ENCODE measurements at regions not wholly inside any gene's neighbourhood (a gene's known extent, or its start where the extent isn't known, plus 50 kb on each side); places are given as distances from the start of the nearest gene placed in this dataset.
"Not testable (repeated sequence)": the region's sequence is repeated elsewhere in the genome, so short reads cannot be mapped to it uniquely, and the experiment has no call there.

DNA sequence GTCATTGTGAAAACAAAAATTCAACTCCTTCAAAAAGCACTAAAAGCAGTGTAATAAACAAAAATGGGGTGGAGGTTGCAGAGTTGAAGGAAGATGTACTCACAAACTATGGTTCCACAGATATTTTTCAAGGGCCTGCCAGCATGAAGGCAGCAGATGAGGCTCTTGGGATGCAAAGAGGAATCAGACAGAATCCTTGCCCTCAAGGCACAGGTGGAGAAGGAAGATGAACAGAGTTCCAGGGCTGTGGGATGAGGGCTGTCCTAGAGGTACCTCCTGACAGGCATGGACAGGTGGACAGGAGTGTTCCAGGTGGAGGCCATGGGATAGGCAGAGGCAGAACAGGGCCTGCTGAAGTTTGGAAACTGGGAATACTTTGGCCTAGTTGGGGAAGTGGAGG, 140.5 kb upstream of the ANKH start:
- no peak for FAIRE-seq

DNA sequence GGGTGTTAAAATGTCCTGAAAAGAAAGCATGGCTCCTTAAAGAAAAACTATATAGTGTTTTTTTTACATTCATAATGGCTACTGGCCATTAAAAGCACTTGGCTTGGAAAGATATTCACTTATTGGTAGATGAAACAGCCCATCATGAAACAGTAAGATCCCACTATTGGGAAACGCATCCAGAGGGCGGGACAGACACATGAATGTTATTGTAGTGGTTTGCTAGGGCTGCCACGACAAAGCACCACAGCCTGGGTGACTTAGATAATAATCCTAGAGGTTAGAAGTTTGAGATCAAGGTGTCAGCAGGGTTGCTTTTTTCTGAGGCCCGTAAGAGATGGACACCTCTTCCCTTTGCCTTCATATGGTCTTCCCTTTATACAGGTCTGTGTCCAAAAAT, 139.4 kb upstream of the ANKH start:
- no peak for FAIRE-seq

DNA sequence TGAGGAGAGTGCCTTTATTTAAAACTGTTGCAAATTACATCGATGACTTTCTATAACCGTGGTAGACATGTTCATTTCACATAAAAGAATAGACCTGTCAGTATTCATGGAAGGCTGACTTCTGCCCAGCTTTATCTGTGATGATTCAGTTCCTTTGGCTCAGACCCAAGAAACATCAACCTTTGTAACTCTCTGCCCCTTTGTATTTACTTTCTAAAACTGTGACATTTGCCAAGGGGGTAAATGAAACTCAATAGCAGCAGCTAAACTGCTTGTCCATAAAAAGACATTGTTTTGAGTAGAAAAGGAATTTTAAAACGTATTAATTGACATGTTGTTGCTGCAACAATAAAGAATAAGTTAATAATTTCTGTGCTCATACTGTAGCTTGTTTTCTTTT, 137.8 kb upstream of the ANKH start:
- FAIRE-seq, result peak; percentile 98

DNA sequence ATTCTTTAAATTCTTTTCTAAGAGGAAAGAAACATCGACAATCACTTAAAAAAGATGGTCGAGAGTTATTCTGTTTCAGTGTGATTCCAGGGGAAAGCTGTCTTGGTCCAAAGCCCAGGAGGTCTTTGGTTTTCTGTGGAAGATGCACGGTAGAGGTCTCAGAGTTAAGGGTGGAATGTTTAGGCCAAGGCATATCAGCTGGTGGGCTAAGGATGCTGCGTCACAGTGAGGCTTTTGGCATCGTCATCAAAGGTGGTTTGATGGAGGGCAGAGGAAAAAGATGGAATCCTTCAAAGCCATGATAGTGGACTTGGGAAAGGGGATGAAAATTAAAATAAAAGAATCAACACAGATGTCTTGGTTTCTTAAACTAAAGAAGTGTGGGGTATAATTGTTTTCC, 137.3 kb upstream of the ANKH start:
- no peak for FAIRE-seq

DNA sequence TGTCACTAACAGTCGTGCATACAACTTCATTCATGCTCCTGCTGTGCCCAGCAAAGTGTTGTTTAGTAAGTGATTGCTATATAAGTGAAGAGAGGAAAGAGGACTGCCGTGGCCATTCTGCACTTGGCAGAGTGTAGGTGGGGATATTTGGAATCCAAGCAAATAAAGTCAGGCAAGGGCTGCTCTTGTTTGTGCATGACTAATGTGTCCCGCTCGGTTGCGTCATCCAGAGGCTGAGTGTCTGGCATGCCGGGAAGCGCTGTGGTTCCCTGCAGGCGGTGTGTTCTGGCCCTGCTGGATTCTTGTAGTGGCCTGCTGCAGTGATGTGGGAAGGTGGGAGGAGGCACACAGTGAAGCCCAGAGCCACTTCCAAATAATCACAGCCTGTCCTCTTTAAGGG, 136.9 kb upstream of the ANKH start:
- no peak for FAIRE-seq

DNA sequence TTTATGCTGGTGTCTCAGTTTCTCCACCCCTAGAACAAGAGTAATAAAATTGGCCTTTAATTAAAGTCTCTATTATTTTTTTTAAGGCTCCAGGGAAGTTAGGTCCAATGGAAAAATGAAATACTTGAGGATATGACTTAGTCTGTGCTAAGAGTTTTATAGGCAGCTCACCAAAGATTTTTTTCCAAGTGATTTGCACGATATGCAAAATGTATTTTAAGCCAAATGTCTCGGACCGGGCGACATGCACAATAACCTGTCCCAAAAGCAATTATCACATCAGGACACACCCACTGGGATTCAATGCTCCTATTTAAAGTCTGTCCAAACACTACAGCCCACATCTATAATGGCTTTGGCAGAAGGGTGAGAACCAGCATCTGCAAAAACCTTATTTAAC, 136.1 kb upstream of the ANKH start:
- no peak for FAIRE-seq

DNA sequence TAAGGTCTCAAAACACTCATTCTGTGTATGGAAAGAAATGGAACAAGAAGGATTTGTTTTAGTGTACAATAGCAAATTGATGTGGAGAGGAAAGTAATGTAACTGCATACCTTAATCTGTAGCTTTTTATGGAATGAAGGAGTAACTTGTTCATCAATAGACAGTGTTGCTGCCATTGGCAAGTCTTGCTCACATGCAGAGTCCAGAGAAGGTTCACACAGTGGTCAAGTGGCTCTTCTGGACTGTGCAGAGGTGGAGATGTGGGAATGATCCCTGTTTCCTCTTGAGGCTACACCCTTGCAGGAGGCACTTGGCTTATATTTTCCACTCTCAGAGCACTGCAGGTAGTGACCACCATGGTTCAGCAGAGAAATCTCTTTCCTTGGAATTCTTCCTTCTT, 132.9 kb upstream of the ANKH start:
- FAIRE-seq, result no peak

DNA sequence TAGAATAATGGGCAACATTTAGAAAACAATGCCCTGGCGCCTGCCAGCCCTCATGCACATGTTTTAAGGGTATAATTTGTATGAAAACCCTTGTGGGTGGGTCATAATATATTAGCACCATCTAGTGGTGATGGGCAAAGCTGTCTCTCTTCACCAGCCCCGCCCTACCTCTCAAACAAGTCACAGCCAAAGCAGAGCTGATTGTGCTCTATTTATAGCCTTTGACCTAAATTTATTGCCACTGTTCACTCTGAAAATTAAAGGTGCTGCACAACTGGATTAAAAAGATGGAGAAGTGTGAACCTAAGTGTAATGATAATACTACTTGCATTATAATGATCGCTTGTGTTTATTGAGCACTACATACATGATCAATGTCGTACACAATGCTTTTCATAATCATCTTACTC, 131.9 kb upstream of the ANKH start:
- peak; percentile 95 for FAIRE-seq

DNA sequence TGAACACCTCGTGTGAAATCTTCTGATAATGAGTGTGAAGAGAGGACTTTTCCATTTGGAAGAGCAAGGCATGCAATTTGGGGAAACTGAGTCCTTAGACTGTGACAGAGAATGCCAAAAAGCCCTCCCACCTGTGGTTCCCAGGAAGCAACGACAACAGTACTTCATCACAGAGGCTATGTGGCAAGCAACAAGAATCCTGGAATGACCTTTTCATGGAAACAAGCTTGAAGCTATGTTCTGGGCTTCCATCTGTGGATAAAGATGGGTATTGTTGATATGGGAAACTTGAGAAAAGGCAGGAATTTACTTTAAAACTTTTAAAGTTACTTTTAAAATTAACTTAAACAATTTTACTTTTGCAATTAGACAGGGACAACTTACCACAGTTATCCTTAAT, 131.2 kb upstream of the ANKH start:
- no peak for FAIRE-seq

DNA sequence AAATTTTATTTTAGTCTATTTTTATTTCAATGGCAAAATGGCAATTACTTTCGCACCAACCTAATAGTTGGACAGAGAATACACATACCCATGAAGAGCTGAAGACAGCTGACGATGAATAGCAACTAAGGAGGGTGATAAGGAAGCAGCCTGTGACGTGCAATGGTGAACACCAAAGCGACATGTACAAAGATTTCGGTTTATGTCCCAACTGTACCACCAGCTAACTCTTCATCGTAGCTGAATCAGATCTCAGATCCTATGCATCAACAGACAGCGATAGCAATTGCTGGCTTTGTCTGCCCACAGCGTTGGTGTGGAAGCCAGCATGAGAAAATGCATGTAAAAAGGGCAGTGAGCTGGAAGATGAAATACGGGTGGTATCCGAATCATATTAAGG, 130.6 kb upstream of the ANKH start:
- FAIRE-seq, result no peak

DNA sequence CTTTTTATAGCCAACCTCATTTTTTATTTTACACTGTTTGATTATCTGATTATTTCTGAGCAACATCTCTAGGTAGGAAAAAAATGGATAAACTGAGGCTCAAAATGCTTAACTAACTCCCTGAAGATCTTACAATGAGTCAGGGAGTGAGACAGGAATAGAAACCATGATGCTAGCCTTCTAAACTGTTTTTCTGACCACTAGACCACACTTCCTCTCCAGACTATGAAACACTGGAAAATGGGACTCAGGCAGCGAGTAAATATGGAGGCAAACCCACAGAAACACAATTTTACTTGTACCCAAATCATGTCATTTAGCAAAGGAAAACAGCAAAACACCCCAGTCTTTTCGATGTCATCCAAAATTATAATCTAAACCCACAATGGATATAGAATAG, 129.9 kb upstream of the ANKH start:
- FAIRE-seq, result no peak

DNA sequence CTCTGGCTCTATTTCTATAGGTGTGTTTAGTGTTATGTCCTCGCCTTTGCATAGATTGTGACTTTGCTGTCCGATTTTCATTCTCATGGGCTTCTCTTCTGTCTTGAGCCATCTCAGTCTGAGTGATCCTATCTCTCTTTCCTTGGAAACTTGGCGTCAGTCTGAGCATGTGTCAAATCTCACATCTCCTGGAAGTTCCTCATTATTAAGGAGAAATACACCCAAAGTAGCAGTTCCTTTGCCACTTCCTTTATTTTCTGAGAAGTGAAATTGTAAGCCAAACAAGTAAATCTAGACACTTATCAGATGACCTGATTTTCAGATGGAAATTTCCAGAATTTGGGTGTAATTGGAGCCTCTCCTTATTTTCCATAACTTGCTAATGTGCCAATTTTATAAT, 126.9 kb upstream of the ANKH start:
- FAIRE-seq, result no peak

DNA sequence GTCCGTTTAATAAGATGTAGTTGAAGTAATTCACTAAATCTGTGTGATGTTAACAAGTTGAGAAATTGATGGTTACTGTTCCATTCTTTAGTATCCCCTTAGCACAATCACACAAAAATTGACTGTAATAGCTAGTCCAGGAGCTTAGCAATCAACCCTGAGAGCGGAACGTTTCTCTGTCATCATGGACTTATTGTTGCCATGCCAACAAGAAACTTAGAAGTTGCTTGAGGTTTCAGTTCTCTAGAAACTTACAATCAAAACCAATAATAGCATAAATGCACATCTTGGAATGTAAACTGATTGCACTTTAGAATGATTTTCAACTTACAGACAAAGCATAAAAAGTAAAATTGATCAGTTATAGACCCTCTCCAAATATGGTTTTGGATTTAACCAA, 125.4 kb upstream of the ANKH start:
- no peak for FAIRE-seq

DNA sequence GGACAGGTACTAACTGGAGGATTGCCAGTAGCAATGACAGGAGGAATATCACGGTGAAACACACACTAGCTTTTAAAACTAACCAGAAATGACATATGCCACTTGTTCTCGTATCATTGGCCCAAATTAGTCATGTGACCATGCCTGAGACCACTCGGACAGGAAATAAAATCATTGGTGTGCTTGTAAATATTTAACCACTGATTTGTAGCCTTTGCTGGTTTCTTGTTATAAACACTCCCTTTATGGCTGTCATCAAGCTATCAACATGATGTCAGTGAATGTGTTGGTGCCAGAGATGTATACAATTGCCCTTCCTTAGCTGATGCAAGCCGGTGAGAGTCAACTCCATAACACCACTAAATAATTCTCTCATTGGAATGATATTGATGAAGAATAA, 123.7 kb upstream of the ANKH start:
- FAIRE-seq, result no peak

DNA sequence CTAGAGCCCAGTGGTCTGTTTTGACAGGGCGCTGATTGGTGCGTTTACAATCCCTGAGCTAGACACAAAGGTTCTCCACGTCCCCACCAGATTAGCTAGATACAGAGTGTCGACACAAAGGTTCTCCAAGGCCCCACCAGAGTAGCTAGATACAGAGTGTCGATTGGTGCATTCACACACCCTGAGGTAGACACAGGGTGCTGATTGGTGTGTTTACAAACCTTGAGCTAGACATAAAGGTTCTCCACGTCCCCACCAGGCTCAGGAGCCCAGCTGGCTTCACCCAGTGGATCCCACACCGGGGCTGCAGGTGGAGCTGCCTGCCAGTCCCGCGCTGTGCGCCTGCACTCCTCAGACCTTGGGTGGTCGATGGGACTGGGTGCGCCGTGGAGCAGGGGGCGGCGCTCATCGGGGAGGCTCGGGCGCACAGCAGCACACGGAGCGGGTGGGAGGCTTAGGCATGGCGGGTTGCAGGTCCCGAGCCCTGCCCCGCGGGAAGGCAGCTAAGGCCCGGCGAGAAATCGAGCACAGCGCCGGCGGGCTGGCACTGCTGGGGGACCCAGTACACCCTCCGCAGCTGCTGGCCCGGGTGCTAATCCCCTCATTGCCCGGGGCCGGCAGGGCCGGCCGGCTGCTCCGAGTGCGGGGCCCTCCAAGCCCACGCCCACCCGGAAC, 122.0 kb upstream of the ANKH start:
- FAIRE-seq, result not testable (repeated sequence)

DNA sequence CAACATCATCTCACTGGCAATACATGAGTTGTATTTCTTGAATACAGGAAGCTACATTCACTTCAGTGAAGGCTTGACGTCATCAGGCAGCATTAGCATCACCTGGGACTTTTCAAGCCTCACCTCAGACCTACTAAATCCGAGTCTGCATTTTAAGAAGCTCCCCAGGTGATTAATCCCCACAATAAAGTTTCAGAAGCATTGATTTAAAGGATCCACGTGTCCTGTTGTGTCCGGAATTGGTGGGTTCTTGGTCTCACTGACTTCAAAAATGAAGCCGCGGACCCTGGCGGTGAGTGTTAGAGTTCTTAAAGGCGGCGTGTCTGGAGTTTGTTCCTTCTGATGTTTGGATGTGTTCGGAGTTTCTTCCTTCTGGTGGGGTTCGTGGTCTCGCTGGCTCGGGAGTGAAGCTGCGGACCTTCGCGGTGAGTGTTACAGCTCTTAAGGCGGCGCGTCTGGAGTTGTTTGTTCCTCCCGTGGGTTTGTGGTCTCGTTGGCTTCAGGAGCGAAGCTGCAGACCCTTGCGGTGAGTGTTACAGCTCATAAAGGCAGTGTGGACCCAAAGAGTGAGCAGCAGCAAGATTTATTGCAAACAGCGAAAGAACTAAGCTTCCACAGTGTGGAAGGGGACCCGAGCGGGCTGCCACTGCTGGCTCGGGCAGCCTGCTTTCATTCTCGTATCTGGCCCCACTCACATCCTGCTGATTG, 121.3 kb upstream of the ANKH start:
- not testable (repeated sequence) for FAIRE-seq

DNA sequence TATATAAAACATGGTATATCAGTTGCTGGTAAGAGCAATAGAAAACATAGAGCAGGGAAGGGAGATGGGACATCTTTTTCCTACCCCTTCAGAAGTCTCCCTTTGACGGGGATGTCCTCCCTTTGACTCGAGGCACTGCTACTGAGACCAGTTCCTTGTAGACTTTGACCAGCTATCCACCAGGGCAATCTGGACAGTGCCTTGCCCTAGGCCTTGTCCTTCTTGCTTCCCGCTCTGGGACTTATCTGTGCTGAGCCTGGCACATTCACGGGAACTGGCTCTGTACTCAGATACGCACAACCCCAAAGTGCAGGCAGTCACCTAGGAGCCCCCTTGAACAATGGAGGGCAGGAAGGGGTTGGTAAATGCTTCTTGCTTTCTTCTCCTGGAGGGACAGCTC, 116.6 kb upstream of the ANKH start:
- no peak for FAIRE-seq

DNA sequence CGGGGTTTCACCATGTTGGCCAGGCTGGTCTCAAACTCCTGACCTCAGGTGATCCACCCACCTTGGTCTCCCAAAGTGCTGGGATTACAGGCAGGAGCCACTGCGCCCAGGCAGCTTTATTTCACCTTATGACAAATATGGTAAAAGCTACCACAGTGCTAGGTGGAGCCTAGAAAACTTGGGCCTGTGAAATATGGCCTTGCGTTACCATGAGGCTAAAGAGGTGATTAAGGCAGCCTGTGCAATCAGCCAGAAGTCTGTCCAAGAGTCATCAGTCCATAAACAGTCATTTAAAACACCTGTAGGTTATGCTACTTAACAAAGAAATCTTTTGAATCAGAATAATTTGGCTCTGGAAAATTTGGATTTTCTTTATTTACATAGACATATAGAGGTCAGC, 114.8 kb upstream of the ANKH start:
- FAIRE-seq, result no peak

DNA sequence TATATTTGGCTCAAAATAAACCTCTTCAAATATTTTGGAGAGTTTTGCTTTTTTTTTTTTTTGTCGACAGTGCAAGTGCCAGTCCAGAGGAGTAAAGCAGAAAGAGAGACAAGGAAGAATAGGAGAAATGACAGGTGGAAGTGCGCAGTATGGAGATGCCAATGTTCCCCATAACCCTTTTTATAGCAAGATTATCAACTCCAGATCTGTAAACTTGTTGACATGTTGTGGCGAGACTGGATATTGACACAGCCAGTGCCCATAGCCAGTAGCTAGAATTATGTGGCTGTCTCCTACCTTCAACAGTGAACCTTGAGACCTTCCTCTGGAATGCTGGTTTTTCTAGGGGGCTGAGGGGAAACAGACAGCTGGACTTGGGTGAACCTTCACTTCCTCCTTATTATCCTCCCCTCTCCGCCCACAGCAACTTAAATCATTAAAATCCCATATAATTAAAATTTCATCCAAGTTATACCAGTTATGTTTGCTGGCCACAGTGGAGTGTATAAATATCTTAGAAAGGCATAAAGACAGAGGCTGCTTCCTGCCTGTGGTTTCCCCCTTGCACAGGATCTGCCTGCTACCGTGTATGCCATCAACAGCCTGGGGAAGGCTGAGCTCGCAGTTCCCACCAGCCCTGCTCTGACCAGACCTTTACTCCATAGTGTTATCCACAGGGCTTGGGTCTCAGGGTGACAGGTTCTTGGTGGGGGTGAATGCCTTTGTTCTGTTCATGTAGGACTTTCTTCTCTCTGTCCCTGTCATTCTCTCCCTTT, 112.3 kb upstream of the ANKH start:
- FAIRE-seq, result no peak

DNA sequence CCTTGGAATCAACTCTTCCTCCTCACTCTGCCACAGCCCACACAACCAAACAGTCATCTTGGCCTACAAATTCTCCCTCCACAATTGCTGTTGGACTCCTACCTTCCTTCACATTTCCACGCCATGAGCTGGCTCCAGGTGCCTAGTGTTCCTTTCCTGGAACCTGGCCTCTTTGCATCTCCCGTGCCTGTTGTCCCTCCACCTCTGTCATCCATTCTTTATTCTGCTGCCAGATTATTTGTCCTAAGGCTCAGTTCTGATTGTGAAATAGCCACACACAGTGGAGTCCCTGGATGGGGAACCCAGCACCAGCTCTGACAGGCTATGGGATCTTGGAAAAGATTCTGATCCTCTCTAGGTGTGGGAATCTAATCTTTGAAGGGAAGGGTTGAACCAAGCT, 109.1 kb upstream of the ANKH start:
- no peak for FAIRE-seq

DNA sequence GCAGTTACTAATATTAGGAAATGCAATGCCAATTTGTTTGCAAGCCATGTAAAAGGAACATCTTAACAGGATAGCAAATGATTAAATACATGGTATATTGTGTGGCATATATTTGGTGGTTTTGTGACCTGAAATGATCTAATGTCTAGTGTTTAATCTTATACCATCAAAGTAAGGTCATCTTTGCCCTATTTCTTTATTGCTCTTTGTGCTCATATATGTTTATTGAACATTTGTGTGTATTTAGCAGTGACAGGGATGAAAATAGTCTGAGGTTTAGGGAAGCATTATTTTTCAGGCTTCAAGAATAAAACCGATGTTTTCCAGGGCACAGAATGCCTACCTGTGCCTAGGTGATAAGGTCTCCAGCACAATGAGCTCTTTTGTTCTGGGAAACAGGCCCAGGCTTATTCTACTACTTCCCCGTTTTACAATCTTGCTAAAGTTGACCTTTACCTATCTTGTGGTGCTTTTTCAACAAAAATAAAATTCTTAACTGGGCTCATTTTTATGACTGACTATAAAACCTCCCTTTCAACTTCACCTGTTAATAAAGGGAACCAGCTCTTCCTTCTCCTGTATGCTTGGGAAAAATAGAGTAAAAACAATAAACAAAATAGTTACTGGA, 105.6 kb upstream of the ANKH start:
- no peak for FAIRE-seq

DNA sequence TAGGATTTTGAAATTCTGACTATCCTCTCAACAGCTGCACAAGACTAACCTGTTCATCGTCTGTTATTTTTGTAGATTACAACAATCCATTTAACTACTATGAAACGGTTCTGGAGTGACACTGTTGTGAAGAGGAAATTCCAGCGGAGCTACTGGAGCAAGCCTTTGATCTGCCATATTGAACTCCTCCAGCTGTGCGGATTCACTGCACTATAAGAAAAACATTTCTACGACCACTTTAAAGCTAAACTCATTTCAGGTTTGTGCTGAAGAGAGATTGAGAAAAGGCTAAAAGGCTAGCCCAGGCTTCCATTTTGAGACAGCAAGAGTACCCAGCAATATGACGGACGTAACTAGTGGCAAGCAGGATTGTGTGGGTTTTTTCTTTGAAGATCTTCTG, 104.9 kb upstream of the ANKH start:
- no peak for FAIRE-seq

DNA sequence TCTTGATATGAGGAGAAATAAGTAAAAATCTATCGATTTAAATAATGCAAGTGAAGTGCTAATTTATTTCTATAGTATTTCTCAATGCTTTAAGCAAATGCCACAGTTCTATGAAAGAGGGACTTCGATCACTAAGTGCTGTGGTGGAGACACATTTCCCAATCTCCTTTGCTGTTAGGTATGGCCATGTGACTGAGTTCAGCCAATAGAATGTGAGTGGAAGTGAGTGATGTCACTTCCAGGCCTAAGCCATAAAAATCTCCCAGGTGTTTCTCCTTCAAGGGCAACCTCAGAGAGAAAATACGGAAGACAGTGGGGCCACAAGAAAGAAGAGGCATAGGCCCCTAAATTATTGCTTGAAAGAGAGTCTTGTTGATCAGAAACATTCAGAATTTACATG, 100.3 kb upstream of the ANKH start:
- FAIRE-seq, result no peak

DNA sequence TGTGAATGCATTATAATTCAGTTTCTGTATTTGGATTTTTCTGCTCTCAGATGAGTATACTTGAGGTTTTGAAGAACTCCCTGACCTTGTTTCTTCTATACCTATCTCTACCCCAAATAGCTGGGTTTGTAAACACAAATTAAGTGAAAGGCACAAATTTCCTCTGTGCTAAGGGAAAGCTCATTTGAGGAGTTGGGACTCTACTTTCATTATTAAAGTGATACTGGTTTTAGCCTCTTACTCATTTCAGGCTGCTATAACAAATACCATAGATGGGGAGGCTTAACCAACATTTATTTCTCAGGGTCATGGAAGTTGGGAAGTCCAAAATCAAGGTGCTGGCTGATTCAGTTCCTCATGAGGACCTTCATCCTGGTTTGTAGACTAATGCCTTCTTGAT, 97.2 kb upstream of the ANKH start:
- no peak for FAIRE-seq

Measured in islet of Langerhans (tissue), 1 donor.